ENCODE measurements at regions not wholly inside any gene's neighbourhood (a gene's known extent, or its start where the extent isn't known, plus 50 kb on each side); places are given as distances from the start of the nearest gene placed in this dataset.

DNA sequence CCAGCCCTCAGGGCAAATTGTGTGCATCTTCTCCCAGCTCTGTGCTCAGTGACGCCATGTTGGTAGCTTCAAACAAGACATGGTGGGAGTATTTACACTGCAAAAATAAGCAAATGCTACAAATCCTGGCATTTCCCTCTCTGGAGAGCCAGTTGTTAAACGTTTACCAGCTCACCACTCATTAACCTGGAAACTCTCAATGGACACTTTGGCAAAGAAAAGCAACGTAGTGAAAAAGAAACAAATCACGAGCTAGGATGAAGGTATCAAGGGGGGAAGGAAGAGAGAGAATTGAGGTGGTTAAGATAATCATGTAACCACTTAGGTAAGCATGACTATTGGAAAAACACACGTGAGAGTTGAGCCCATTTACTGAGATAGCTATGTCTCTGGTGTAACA, 72.5 kb downstream of the MRPS30 start:
- H3K27ac Mint-ChIP-seq (ENCODE audit: unreplicated experiment): no peak overlapping the region
- no peak overlapping the region for H3K4me3 Mint-ChIP-seq
- no peak for DNase-seq (ENCODE audit: low read depth, low spot score)
- TF ChIP-seq, protein P1, sequence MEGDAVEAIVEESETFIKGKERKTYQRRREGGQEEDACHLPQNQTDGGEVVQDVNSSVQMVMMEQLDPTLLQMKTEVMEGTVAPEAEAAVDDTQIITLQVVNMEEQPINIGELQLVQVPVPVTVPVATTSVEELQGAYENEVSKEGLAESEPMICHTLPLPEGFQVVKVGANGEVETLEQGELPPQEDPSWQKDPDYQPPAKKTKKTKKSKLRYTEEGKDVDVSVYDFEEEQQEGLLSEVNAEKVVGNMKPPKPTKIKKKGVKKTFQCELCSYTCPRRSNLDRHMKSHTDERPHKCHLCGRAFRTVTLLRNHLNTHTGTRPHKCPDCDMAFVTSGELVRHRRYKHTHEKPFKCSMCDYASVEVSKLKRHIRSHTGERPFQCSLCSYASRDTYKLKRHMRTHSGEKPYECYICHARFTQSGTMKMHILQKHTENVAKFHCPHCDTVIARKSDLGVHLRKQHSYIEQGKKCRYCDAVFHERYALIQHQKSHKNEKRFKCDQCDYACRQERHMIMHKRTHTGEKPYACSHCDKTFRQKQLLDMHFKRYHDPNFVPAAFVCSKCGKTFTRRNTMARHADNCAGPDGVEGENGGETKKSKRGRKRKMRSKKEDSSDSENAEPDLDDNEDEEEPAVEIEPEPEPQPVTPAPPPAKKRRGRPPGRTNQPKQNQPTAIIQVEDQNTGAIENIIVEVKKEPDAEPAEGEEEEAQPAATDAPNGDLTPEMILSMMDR (conservative IDR thresholded peaks at IDR 0.05): no peak
- peaks cover 11% of the 10 kb centered on the region for H3K9me3 Mint-ChIP-seq
- H3K27me3 Mint-ChIP-seq (ENCODE audit: low read depth): no peaks in the 10 kb centered on the region
- H3K4me1 Mint-ChIP-seq: peaks cover under 1% of the 10 kb centered on the region
- no peaks in the 10 kb centered on the region for H3K36me3 Mint-ChIP-seq (ENCODE audit: low read depth)

DNA sequence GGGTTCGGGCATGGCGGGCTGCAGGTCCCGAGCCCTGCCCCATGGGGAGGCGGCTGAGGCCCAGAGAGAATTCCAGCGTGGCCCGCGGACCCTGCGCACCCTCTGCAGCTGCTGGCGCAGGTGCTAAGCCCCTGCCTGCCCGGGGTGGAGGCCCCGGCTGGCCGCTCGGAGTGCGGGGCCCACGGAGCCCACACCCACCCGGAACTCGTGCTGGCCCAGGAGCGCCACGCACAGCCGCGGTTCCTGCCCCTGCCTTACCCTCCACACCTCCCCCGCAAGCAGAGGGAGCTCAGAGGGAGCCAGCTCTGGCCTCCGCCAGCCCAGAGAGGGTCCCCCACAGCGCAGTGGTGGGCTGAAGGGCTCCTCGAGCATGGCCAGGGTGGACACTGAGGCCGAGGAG, 75.3 kb downstream of the MRPS30 start:
- H3K9me3 Mint-ChIP-seq: peaks cover 2% of the 10 kb centered on the region
- no peaks in the 10 kb centered on the region for H3K36me3 Mint-ChIP-seq (ENCODE audit: low read depth)
- no peak for DNase-seq (ENCODE audit: low read depth, low spot score)
- TF ChIP-seq, protein P1 (conservative IDR thresholded peaks at IDR 0.05): no peak
- no peak overlapping the region for H3K4me3 Mint-ChIP-seq
- H3K27ac Mint-ChIP-seq (ENCODE audit: unreplicated experiment): no peak overlapping the region
- H3K27me3 Mint-ChIP-seq (ENCODE audit: low read depth): no peaks in the 10 kb centered on the region
- no peaks in the 10 kb centered on the region for H3K4me1 Mint-ChIP-seq

DNA sequence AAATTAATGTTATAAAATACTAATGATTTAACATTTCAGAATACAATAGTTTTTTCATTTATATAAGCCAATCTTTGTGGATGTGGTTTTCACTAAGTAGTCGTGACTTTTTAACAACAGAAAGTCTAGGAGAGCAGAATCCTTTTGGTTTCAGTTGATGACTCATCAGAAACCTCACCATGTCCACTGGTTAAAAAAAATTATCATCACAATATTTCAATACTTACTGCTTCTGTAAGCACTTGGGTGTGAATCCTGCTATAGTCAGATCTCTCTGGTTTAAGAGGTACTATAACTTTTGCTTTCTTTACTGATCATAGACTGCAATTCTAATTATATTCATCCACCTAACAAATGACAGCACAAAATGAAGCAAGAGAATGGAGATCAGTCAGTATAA, 77.2 kb downstream of the MRPS30 start:
- H3K4me1 Mint-ChIP-seq: no peaks in the 10 kb centered on the region
- H3K4me3 Mint-ChIP-seq: no peak overlapping the region
- no peaks in the 10 kb centered on the region for H3K27me3 Mint-ChIP-seq (ENCODE audit: low read depth)
- H3K9me3 Mint-ChIP-seq: peaks cover 2% of the 10 kb centered on the region
- TF ChIP-seq, protein P1 (conservative IDR thresholded peaks at IDR 0.05): no peak
- H3K36me3 Mint-ChIP-seq (ENCODE audit: low read depth): no peaks in the 10 kb centered on the region
- no peak for DNase-seq (ENCODE audit: low read depth, low spot score)
- no peak overlapping the region for H3K27ac Mint-ChIP-seq (ENCODE audit: unreplicated experiment)

DNA sequence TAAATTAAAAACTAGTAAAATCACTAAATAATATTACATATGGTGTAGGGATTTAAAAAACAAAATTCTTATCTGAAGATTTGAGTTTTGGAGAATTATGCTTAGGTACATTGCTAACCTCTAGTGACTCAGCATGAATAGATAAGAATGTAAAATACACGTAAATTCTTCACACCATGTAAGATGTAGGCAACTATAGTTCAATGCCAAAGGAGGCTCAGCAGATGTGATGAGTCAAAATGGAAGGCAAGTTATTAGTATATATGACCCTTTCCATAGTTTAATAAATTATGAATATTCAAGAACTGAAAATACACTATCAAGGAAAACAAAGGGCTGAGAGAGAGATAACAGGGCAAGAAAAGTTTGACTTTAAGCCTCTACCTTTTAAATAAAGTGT, 79.0 kb downstream of the MRPS30 start:
- no peaks in the 10 kb centered on the region for H3K36me3 Mint-ChIP-seq (ENCODE audit: low read depth)
- H3K4me1 Mint-ChIP-seq: no peaks in the 10 kb centered on the region
- H3K27ac Mint-ChIP-seq (ENCODE audit: unreplicated experiment): no peak overlapping the region
- DNase-seq (ENCODE audit: low read depth, low spot score): no peak
- H3K27me3 Mint-ChIP-seq (ENCODE audit: low read depth): no peaks in the 10 kb centered on the region
- H3K4me3 Mint-ChIP-seq: no peak overlapping the region
- H3K9me3 Mint-ChIP-seq: no peaks in the 10 kb centered on the region
- TF ChIP-seq, protein P1 (conservative IDR thresholded peaks at IDR 0.05): no peak

DNA sequence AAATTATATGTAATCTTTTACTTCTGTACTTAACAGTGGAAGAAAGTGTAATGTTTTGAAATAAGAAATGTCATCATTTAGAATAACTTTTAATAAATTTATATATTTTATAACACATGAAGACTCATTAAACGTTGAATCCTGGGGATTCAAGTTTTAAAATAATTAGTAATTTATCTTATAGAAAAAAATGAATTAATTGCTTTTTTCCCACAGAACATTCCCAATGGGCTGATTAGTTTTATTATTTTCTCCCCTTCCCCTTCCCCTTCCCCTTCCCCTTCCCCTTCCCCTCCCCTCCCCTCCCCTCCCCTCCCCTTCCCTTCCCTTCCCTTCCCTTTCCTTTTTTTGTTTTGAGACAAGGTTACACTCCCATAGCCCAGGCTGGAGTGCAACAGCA, 79.7 kb downstream of the MRPS30 start:
- DNase-seq (ENCODE audit: low read depth, low spot score): no peak
- Mint-ChIP-seq H3K4me3 (no peak overlapping the region), H3K36me3 (ENCODE audit: low read depth) (no peaks in the 10 kb centered on the region), H3K9me3 (peaks cover 4% of the 10 kb centered on the region), H3K4me1 (no peaks in the 10 kb centered on the region), H3K27ac (ENCODE audit: unreplicated experiment) (no peak overlapping the region), H3K27me3 (ENCODE audit: low read depth) (no peaks in the 10 kb centered on the region)
- TF ChIP-seq, protein P1 (conservative IDR thresholded peaks at IDR 0.05): no peak

DNA sequence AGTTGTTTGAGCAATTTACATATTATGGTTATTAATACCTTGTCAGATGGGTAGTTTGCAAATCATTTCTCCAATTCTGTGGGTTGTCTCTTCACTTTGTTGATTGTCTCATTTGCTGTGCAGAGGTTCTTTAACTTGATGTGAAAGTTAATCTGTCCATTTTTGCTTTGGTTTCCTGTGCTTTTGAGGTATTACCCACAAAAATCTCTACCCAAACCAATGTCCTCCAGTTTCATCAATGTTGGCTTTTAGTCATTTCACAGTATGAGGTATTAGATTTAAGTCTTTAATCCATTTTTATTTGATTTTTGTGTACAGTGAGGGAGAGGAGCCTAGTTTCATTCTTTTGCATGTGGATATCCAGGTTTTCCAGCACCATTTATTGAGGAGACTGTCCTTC, 82.4 kb downstream of the MRPS30 start:
- Mint-ChIP-seq H3K4me1 (no peaks in the 10 kb centered on the region), H3K36me3 (ENCODE audit: low read depth) (no peaks in the 10 kb centered on the region), H3K9me3 (peaks cover 4% of the 10 kb centered on the region)

More for the DNA sequence above, 82.4 kb downstream of the MRPS30 start:
- H3K27ac Mint-ChIP-seq (ENCODE audit: unreplicated experiment): no peak overlapping the region
- H3K4me3 Mint-ChIP-seq: no peak overlapping the region
- H3K27me3 Mint-ChIP-seq (ENCODE audit: low read depth): no peaks in the 10 kb centered on the region
- TF ChIP-seq, protein P1 (conservative IDR thresholded peaks at IDR 0.05): no peak
- DNase-seq (ENCODE audit: low read depth, low spot score): no peak
